Bronchial epithelial cell (primary cell): ENCODE measurements at regions not wholly inside any gene's neighbourhood (a gene's known extent, or its start where the extent isn't known, plus 50 kb on each side); places are given as distances from the start of the nearest gene placed in this dataset.

Experiments used
- DNase-seq: peaks from one replicate; pipeline ENCODE4 v3.0.0-alpha.2; 2010; ENCODE audit warnings: low read depth
- FAIRE-seq: peaks from 2 replicates; lab custom pipeline; 2011; peaks lifted over from hg19 to GRCh38; lab: Jason Lieb, UNC
- H3K27me3 ChIP-seq: 2 replicates; pipeline ENCODE4 v1.5.1; 2011; ENCODE audit warnings: low read length; ENCODE audit not compliant: control insufficient read depth, insufficient read depth
- H3K36me3 ChIP-seq: 2 replicates; pipeline ENCODE4 v1.5.1; 2011; ENCODE audit warnings: low read length; ENCODE audit not compliant: control insufficient read depth, insufficient read depth
- H3K4me3 ChIP-seq: 2 replicates; pipeline ENCODE4 v1.5.1; 2011; ENCODE audit warnings: mild to moderate bottlenecking, low read depth, low read length, control low read depth
- CTCF ChIP-seq: IDR thresholded peaks from 2 replicates; pipeline ENCODE4 v1.5.1; 2011; ENCODE audit warnings: mild to moderate bottlenecking, moderate library complexity, low read length, control low read depth, inconsistent platforms; ENCODE audit not compliant: insufficient read depth, severe bottlenecking

- H3K36me3 ChIP-seq: no peaks in the 10 kb centered on the region
- DNase-seq (no peak), FAIRE-seq (no peak)
- no peak overlapping the region for H3K4me3 ChIP-seq
- no peaks in the 10 kb centered on the region for H3K27me3 ChIP-seq
- TF ChIP-seq CTCF: no peak
Measured at GRCh38 chr18:77990131-77990530, 740.5 kb downstream of the GALR1 start.

- DNase-seq: no peak
Measured at GRCh38 chr18:77990901-77991300, 741.3 kb downstream of the GALR1 start.

GRCh38 chr18:77992057-77992456 lies 742.4 kb downstream of the GALR1 start:
- no peaks in the 10 kb centered on the region for H3K27me3 ChIP-seq
- no peak for TF ChIP-seq CTCF
- FAIRE-seq (no peak), DNase-seq (no peak)
- no peaks in the 10 kb centered on the region for H3K36me3 ChIP-seq
- no peak overlapping the region for H3K4me3 ChIP-seq

More at GRCh38 chr18:77990901-77991300, 741.3 kb downstream of the GALR1 start:
- TF ChIP-seq CTCF: no peak
- Histone ChIP-seq H3K4me3 (no peak overlapping the region), H3K27me3 (no peaks in the 10 kb centered on the region), H3K36me3 (no peaks in the 10 kb centered on the region)
- FAIRE-seq: no peak

GRCh38 chr18:77993188-77993981 lies 743.7 kb downstream of the GALR1 start:
- DNase-seq (no peak), FAIRE-seq (no peak)
- no peak for TF ChIP-seq CTCF
- Histone ChIP-seq H3K27me3 (no peaks in the 10 kb centered on the region), H3K4me3 (no peak overlapping the region), H3K36me3 (no peaks in the 10 kb centered on the region)

GRCh38 chr18:77995593-77995992 lies 745.9 kb downstream of the GALR1 start:
- FAIRE-seq (no peak), DNase-seq (no peak)
- H3K4me3 ChIP-seq: no peak overlapping the region
- H3K27me3 ChIP-seq: no peaks in the 10 kb centered on the region
- TF ChIP-seq CTCF: no peak
- no peaks in the 10 kb centered on the region for H3K36me3 ChIP-seq

- no peak for TF ChIP-seq CTCF
- Histone ChIP-seq H3K27me3 (no peaks in the 10 kb centered on the region), H3K36me3 (no peaks in the 10 kb centered on the region), H3K4me3 (no peak overlapping the region)
- no peak for FAIRE-seq
- no peak for DNase-seq
Measured at GRCh38 chr18:77996737-77997136, 747.1 kb downstream of the GALR1 start.
